ENCODE measurements at regions not wholly inside any gene's neighbourhood (a gene's known extent, or its start where the extent isn't known, plus 50 kb on each side); places are given as distances from the start of the nearest gene placed in this dataset.
"Not testable (repeated sequence)": the region's sequence is repeated elsewhere in the genome, so short reads cannot be mapped to it uniquely, and the experiment has no call there.

GRCh38 chr6:159398633-159399032 lies 229.4 kb downstream of the FNDC1 start:
- Histone ChIP-seq H3K4me2 (ENCODE audit: low read length, poor library complexity, severe bottlenecking) (no peak overlapping the region), H2BK5ac (ENCODE audit: low read depth, low read length, poor library complexity, severe bottlenecking) (no peak overlapping the region), H2BK12ac (ENCODE audit: low read length in 2 of 2) (no peak overlapping the region), H4K8ac (ENCODE audit: low read length) (no peak overlapping the region), H3K9me3 (ENCODE audit: control insufficient read depth, low read length) (no peaks in the 10 kb centered on the region), H3K4me3 (ENCODE audit: insufficient read depth in 1 of 2, low read depth in 1 of 2, low read length in 2 of 2) (no peak overlapping the region), H3K18ac (ENCODE audit: low read depth in 1 of 2, low read length in 2 of 2) (no peak overlapping the region), H2AK5ac (ENCODE audit: low read length, severe bottlenecking) (no peak overlapping the region), H2BK120ac (ENCODE audit: low read depth, low read length) (no peak overlapping the region), H3K36me3 (ENCODE audit: control insufficient read depth in 1 of 2, insufficient read depth in 2 of 2, low read depth in 1 of 2, low read length in 2 of 2) (no peaks in the 10 kb centered on the region), H3K4me1 (ENCODE audit: control insufficient read depth, insufficient read depth, low read depth, low read length) (no peaks in the 10 kb centered on the region), H3K27me3 (ENCODE audit: control insufficient read depth in 1 of 2, insufficient read depth in 1 of 2, low read length in 2 of 2) (peaks cover 0 to 8% of the 10 kb centered on the region in 2 experiments), H3K27ac (ENCODE audit: low read length, poor library complexity, severe bottlenecking) (no peak overlapping the region), H3K79me1 (replicated peaks; ENCODE audit: low read length, poor library complexity, severe bottlenecking) (no peaks in the 10 kb centered on the region), H3K9ac (ENCODE audit: low read length) (no peak overlapping the region), H3K4ac (ENCODE audit: low read depth in 1 of 2, low read length in 2 of 2) (no peak overlapping the region), H2AFZ (ENCODE audit: low read depth, low read length) (no peak overlapping the region), H3K14ac (ENCODE audit: low read length in 2 of 2) (no peak overlapping the region), H4K91ac (ENCODE audit: low read length) (no peak overlapping the region), H2BK15ac (ENCODE audit: low read depth, poor library complexity, severe bottlenecking) (no peak overlapping the region), H3K23ac (ENCODE audit: low read length in 2 of 2) (no peak overlapping the region)
- DNase-seq = no peak
- 57% methylated on average over 2 of the region's 2 CpGs for WGBS

- Histone ChIP-seq H3K27me3 (ENCODE audit: control insufficient read depth in 1 of 2, insufficient read depth in 1 of 2, low read length in 2 of 2) (peaks cover 0 to 8% of the 10 kb centered on the region in 2 experiments), H3K9me3 (ENCODE audit: control insufficient read depth, low read length) (no peaks in the 10 kb centered on the region), H3K27ac (ENCODE audit: low read length, poor library complexity, severe bottlenecking) (no peak overlapping the region), H2BK5ac (ENCODE audit: low read depth, low read length, poor library complexity, severe bottlenecking) (no peak overlapping the region), H3K4ac (ENCODE audit: low read depth in 1 of 2, low read length in 2 of 2) (no peak overlapping the region), H2AFZ (ENCODE audit: low read depth, low read length) (no peak overlapping the region), H3K79me1 (replicated peaks; ENCODE audit: low read length, poor library complexity, severe bottlenecking) (no peaks in the 10 kb centered on the region), H3K23ac (ENCODE audit: low read length in 2 of 2) (no peak overlapping the region), H3K4me2 (ENCODE audit: low read length, poor library complexity, severe bottlenecking) (no peak overlapping the region), H3K4me3 (ENCODE audit: insufficient read depth in 1 of 2, low read depth in 1 of 2, low read length in 2 of 2) (no peak overlapping the region), H2BK12ac (ENCODE audit: low read length in 2 of 2) (no peak overlapping the region), H3K36me3 (ENCODE audit: control insufficient read depth in 1 of 2, insufficient read depth in 2 of 2, low read depth in 1 of 2, low read length in 2 of 2) (no peaks in the 10 kb centered on the region), H4K91ac (ENCODE audit: low read length) (no peak overlapping the region), H2AK5ac (ENCODE audit: low read length, severe bottlenecking) (no peak overlapping the region), H2BK15ac (ENCODE audit: low read depth, poor library complexity, severe bottlenecking) (no peak overlapping the region), H3K9ac (ENCODE audit: low read length) (no peak overlapping the region), H4K8ac (ENCODE audit: low read length) (no peak overlapping the region), H3K18ac (ENCODE audit: low read depth in 1 of 2, low read length in 2 of 2) (no peak overlapping the region), H3K14ac (ENCODE audit: low read length in 2 of 2) (no peak overlapping the region), H2BK120ac (ENCODE audit: low read depth, low read length) (no peak overlapping the region), H3K4me1 (ENCODE audit: control insufficient read depth, insufficient read depth, low read depth, low read length) (no peaks in the 10 kb centered on the region)
- no peak for DNase-seq
Measured at GRCh38 chr6:159397753-159398152, 228.6 kb downstream of the FNDC1 start.

- H3K14ac ChIP-seq (ENCODE audit: low read length in 2 of 2) = no peak overlapping the region
- no peak overlapping the region for H2BK15ac ChIP-seq (ENCODE audit: low read depth, poor library complexity, severe bottlenecking)
- no peak overlapping the region for H3K9ac ChIP-seq (ENCODE audit: low read length)
- H4K91ac ChIP-seq (ENCODE audit: low read length) = no peak overlapping the region
- no peaks in the 10 kb centered on the region for H3K79me1 ChIP-seq (replicated peaks; ENCODE audit: low read length, poor library complexity, severe bottlenecking)
- no peak overlapping the region for H2AFZ ChIP-seq (ENCODE audit: low read depth, low read length)
- 45% methylated on average over 4 of the region's 6 CpGs for WGBS
- no peak overlapping the region for H3K27ac ChIP-seq (ENCODE audit: low read length, poor library complexity, severe bottlenecking)
- H2AK5ac ChIP-seq (ENCODE audit: low read length, severe bottlenecking) = no peak overlapping the region
- no peak overlapping the region for H2BK12ac ChIP-seq (ENCODE audit: low read length in 2 of 2)
- H4K8ac ChIP-seq (ENCODE audit: low read length) = no peak overlapping the region
- DNase-seq = no peak
- H3K4me2 ChIP-seq (ENCODE audit: low read length, poor library complexity, severe bottlenecking) = no peak overlapping the region
- no peaks in the 10 kb centered on the region for H3K36me3 ChIP-seq (ENCODE audit: control insufficient read depth in 1 of 2, insufficient read depth in 2 of 2, low read depth in 1 of 2, low read length in 2 of 2)
- H3K4ac ChIP-seq (ENCODE audit: low read depth in 1 of 2, low read length in 2 of 2) = no peak overlapping the region
- H3K4me1 ChIP-seq (ENCODE audit: control insufficient read depth, insufficient read depth, low read depth, low read length) = no peaks in the 10 kb centered on the region
- H2BK5ac ChIP-seq (ENCODE audit: low read depth, low read length, poor library complexity, severe bottlenecking) = no peak overlapping the region
- H3K18ac ChIP-seq (ENCODE audit: low read depth in 1 of 2, low read length in 2 of 2) = no peak overlapping the region
- no peaks in the 10 kb centered on the region for H3K27me3 ChIP-seq (ENCODE audit: control insufficient read depth in 1 of 2, insufficient read depth in 1 of 2, low read length in 2 of 2)
- H3K9me3 ChIP-seq (ENCODE audit: control insufficient read depth, low read length) = no peaks in the 10 kb centered on the region
- no peak overlapping the region for H3K4me3 ChIP-seq (ENCODE audit: insufficient read depth in 1 of 2, low read depth in 1 of 2, low read length in 2 of 2)
- no peak overlapping the region for H3K23ac ChIP-seq (ENCODE audit: low read length in 2 of 2)
- no peak overlapping the region for H2BK120ac ChIP-seq (ENCODE audit: low read depth, low read length)
Measured at GRCh38 chr6:159395609-159396008, 226.4 kb downstream of the FNDC1 start.

- not testable (repeated sequence) for H3K9ac ChIP-seq (ENCODE audit: low read length); H3K4ac ChIP-seq (ENCODE audit: low read depth in 1 of 2, low read length in 2 of 2); H3K23ac ChIP-seq (ENCODE audit: low read length in 2 of 2); H2AK5ac ChIP-seq (ENCODE audit: low read length, severe bottlenecking); H2AFZ ChIP-seq (ENCODE audit: low read depth, low read length); H3K27me3 ChIP-seq (ENCODE audit: control insufficient read depth in 1 of 2, insufficient read depth in 1 of 2, low read length in 2 of 2); DNase-seq; H2BK120ac ChIP-seq (ENCODE audit: low read depth, low read length); H3K79me1 ChIP-seq (replicated peaks; ENCODE audit: low read length, poor library complexity, severe bottlenecking); H3K4me2 ChIP-seq (ENCODE audit: low read length, poor library complexity, severe bottlenecking); H2BK5ac ChIP-seq (ENCODE audit: low read depth, low read length, poor library complexity, severe bottlenecking); H4K8ac ChIP-seq (ENCODE audit: low read length); H3K18ac ChIP-seq (ENCODE audit: low read depth in 1 of 2, low read length in 2 of 2); H3K14ac ChIP-seq (ENCODE audit: low read length in 2 of 2); H3K4me3 ChIP-seq (ENCODE audit: insufficient read depth in 1 of 2, low read depth in 1 of 2, low read length in 2 of 2); H3K9me3 ChIP-seq (ENCODE audit: control insufficient read depth, low read length); H4K91ac ChIP-seq (ENCODE audit: low read length); H3K27ac ChIP-seq (ENCODE audit: low read length, poor library complexity, severe bottlenecking); H3K4me1 ChIP-seq (ENCODE audit: control insufficient read depth, insufficient read depth, low read depth, low read length); H2BK12ac ChIP-seq (ENCODE audit: low read length in 2 of 2); H3K36me3 ChIP-seq (ENCODE audit: control insufficient read depth in 1 of 2, insufficient read depth in 2 of 2, low read depth in 1 of 2, low read length in 2 of 2); H2BK15ac ChIP-seq (ENCODE audit: low read depth, poor library complexity, severe bottlenecking)
- WGBS = 0% methylated on average over 1 of the region's 3 CpGs
Measured at GRCh38 chr6:159392695-159393094, 223.5 kb downstream of the FNDC1 start.
